ENCODE measurements at regions not wholly inside any gene's neighbourhood (a gene's known extent, or its start where the extent isn't known, plus 50 kb on each side); places are given as distances from the start of the nearest gene placed in this dataset.

DNA sequence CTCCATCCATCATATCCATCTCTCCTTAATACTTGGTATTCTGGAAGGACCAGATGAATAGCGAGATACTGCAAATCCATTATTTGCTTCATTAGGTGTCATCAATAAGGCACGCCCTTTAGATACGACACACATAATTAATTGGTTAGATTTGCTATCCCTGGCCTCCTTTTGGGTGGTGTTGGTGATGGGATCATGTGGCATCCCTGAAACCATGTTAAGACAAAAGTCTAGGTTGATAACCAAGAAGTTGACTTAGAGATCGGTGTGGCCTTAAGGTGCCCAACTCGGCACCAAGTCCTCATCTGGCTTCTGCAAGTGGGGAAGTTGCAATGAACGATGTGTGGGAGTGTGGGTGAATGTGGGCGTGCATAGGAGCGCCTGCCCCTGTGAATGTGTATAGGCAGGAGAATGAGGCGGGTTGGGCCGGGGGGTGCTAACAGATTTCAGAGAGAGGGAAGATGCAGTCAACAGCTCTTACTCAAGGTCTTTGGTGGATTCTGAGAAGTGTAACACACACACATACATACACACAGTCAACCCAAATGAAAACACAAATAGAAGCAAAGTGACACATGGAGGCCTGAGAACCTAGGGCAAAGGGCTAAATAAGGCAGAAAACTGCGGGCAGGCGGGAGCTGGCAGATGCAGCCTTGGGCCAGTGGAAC is 415.7 kb upstream of the ESRRG start:
- CTCF ChIA-PET (ENCODE audit: unreplicated experiment): no interaction called here
- intact Hi-C loops (cut with micrococcal nuclease; ENCODE audit: unreplicated experiment): no loop called here

DNA sequence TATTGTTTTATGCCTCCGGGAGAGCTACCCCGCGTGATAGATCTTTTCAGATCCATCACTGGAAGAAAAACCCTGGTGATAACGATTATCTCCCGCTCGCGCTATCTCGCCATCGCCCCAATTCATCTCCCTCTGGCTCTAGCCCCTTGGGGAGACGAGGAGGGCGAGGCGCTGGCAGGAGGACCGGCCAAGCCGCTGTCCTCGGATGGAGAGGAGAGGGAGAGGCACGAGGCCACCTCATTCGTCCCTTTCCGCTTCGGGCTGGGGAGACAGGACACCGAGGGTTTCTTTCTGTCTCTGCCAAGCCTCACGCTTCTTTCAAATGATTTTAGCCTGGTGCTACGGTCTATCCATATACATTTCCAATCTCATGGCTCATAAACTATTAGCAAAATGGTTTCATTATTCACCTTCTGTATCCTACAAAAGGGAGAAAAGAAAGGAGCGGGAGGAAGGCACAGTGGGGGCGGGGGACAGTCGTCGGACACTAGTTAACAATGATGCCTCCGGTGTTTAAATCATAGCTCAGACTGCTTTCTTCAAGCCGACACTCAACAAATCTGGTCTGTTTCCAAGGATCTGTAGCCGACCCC is 415.0 kb upstream of the ESRRG start:
- Histone ChIP-seq H3K79me2 (ENCODE audit: insufficient read depth, low read depth, low read length) (no peaks in the 10 kb centered on the region), H3K4me2 (ENCODE audit: low read length) (no peak overlapping the region), H3K9me3 (ENCODE audit: low read length) (no peaks in the 10 kb centered on the region), H3K36me3 (ENCODE audit: insufficient read depth, low read length) (no peaks in the 10 kb centered on the region), H3K4me3 (ENCODE audit: low read depth, low read length, poor library complexity, severe bottlenecking) (no peak overlapping the region), H3K27ac (ENCODE audit: low read depth, low read length, poor library complexity, severe bottlenecking) (no peak overlapping the region), H3K9me2 (ENCODE audit: insufficient read depth, low read length) (no peaks in the 10 kb centered on the region), H4K20me1 (ENCODE audit: insufficient read depth, low read length) (no peaks in the 10 kb centered on the region), H3K4me1 (ENCODE audit: insufficient read depth, low read length, poor library complexity, severe bottlenecking) (no peaks in the 10 kb centered on the region), H2AFZ (ENCODE audit: low read length) (no peak overlapping the region)
- DNase-seq (ENCODE audit: low spot score): no peak
- ChIA-PET CTCF (ENCODE audit: unreplicated experiment) (no interaction called here), POLR2A (interaction anchor here (0.7 kb wide), 1 partner anchor 106 kb away, joined by 3 read pairs; no protein-coding TSS in a partner anchor)
- intact Hi-C loops (cut with micrococcal nuclease; ENCODE audit: unreplicated experiment): no loop called here
- no peak for TF ChIP-seq CTCF (conservative IDR thresholded peaks at IDR 0.05; ENCODE audit: low read length)
- no TSS peak for BruUV-seq (replicated peaks)

More for the DNA sequence above, 415.7 kb upstream of the ESRRG start:
- no peaks in the 10 kb centered on the region for H3K4me1 ChIP-seq (ENCODE audit: insufficient read depth, low read length, poor library complexity, severe bottlenecking)
- H3K9me3 ChIP-seq (ENCODE audit: low read length): no peaks in the 10 kb centered on the region
- BruUV-seq (replicated peaks): no TSS peak
- H3K9me2 ChIP-seq (ENCODE audit: insufficient read depth, low read length): no peaks in the 10 kb centered on the region
- H3K79me2 ChIP-seq (ENCODE audit: insufficient read depth, low read depth, low read length): no peaks in the 10 kb centered on the region
- no peaks in the 10 kb centered on the region for H4K20me1 ChIP-seq (ENCODE audit: insufficient read depth, low read length)
- DNase-seq (ENCODE audit: low spot score): no peak
- no peaks in the 10 kb centered on the region for H3K36me3 ChIP-seq (ENCODE audit: insufficient read depth, low read length)
- no peak overlapping the region for H3K4me2 ChIP-seq (ENCODE audit: low read length)
- no peak overlapping the region for H2AFZ ChIP-seq (ENCODE audit: low read length)
- POLR2A ChIA-PET: interaction anchor here (0.6 to 0.7 kb wide), 2 partner anchors 41 to 106 kb away, joined by 3 read pairs; no protein-coding TSS in a partner anchor
- H3K27ac ChIP-seq (ENCODE audit: low read depth, low read length, poor library complexity, severe bottlenecking): no peak overlapping the region
- H3K4me3 ChIP-seq (ENCODE audit: low read depth, low read length, poor library complexity, severe bottlenecking): no peak overlapping the region
- no peak for TF ChIP-seq CTCF (conservative IDR thresholded peaks at IDR 0.05; ENCODE audit: low read length)
- TF ChIP-seq EZH2phosphoT487 (IDR thresholded peaks at IDR 0.05; ENCODE audit: borderline replicate concordance, low read depth, low read length): no peak

GRCh38 chr1:217137210-217137881 is 414.1 kb upstream of the ESRRG start:
- no peaks in the 10 kb centered on the region for H3K9me2 ChIP-seq (ENCODE audit: insufficient read depth, low read length)
- ChIA-PET CTCF (ENCODE audit: unreplicated experiment) (no interaction called here), POLR2A (no interaction called here)
- no peak overlapping the region for H3K27ac ChIP-seq (ENCODE audit: low read depth, low read length, poor library complexity, severe bottlenecking)
- H4K20me1 ChIP-seq (ENCODE audit: insufficient read depth, low read length): no peaks in the 10 kb centered on the region
- H3K36me3 ChIP-seq (ENCODE audit: insufficient read depth, low read length): no peaks in the 10 kb centered on the region
- no peaks in the 10 kb centered on the region for H3K79me2 ChIP-seq (ENCODE audit: insufficient read depth, low read depth, low read length)
- TF ChIP-seq EZH2phosphoT487 (IDR thresholded peaks at IDR 0.05; ENCODE audit: borderline replicate concordance, low read depth, low read length): no peak
- no peak for TF ChIP-seq CTCF (conservative IDR thresholded peaks at IDR 0.05; ENCODE audit: low read length)
- H3K4me3 ChIP-seq (ENCODE audit: low read depth, low read length, poor library complexity, severe bottlenecking): no peak overlapping the region
- H3K9me3 ChIP-seq (ENCODE audit: low read length): no peaks in the 10 kb centered on the region
- no peaks in the 10 kb centered on the region for H3K4me1 ChIP-seq (ENCODE audit: insufficient read depth, low read length, poor library complexity, severe bottlenecking)
- BruUV-seq (replicated peaks): no TSS peak
- H3K4me2 ChIP-seq (ENCODE audit: low read length): no peak overlapping the region
- H2AFZ ChIP-seq (ENCODE audit: low read length): no peak overlapping the region
- DNase-seq (ENCODE audit: low spot score): no peak
- intact Hi-C loops (cut with micrococcal nuclease; ENCODE audit: unreplicated experiment): no loop called here

Measured in OCI-LY7 (cell line).